Mammary epithelial cell (primary cell): ENCODE measurements at regions not wholly inside any gene's neighbourhood (a gene's known extent, or its start where the extent isn't known, plus 50 kb on each side); places are given as distances from the start of the nearest gene placed in this dataset.

Source experiments
- CTCF ChIP-seq, 2 donors: IDR thresholded peaks in 1 of 2; conservative IDR thresholded peaks in 1 of 2; 2 replicates each; pipeline ENCODE4 v1.5.1; 2011 to 2012; ENCODE audit warnings: inconsistent platforms in 2 of 2, low read length in 2 of 2, mild to moderate bottlenecking in 2 of 2, control low read depth in 1 of 2, low read depth in 1 of 2; ENCODE audit not compliant: insufficient read depth in 1 of 2; ENCODE audit errors: extremely low read depth in 1 of 2
- EZH2 ChIP-seq: IDR thresholded peaks from 2 replicates; pipeline ENCODE4 v1.6.1; 2012; ENCODE audit warnings: low read length, inconsistent platforms, borderline replicate concordance

GRCh38 chr1:82317671-82318070 is 516.9 kb downstream of the ADGRL2 start:
- TF ChIP-seq CTCF (conservative IDR thresholded peaks at IDR 0.05 in 1 of 2, IDR thresholded peaks at IDR 0.05 in 1 of 2; ENCODE audit: extremely low read depth in 1 of 2, insufficient read depth in 1 of 2, low read depth in 1 of 2, low read length in 2 of 2) (no peak), EZH2 (no peak)
